ENCODE measurements at regions not wholly inside any gene's neighbourhood (a gene's known extent, or its start where the extent isn't known, plus 50 kb on each side); places are given as distances from the start of the nearest gene placed in this dataset.

- no peak for DNase-seq (ENCODE audit: low read depth)
- TF ChIP-seq CTCF (IDR thresholded peaks at IDR 0.05; ENCODE audit: control insufficient read depth, insufficient read depth, low read depth, low read length, missing control alignments), result no peak
- H3K4me3 ChIP-seq (ENCODE audit: control insufficient read depth, low read depth, low read length), result no peak overlapping the region
Observed at GRCh38 chr12:127060310-127060847, 1206.6 kb upstream of the TMEM132C start.

- TF ChIP-seq CTCF (IDR thresholded peaks at IDR 0.05; ENCODE audit: control insufficient read depth, insufficient read depth, low read depth, low read length, missing control alignments), result no peak
- H3K4me3 ChIP-seq (ENCODE audit: control insufficient read depth, low read depth, low read length), result no peak overlapping the region
- DNase-seq (ENCODE audit: low read depth), result no peak
Observed at GRCh38 chr12:127060933-127061332, 1206.0 kb upstream of the TMEM132C start.

DNA sequence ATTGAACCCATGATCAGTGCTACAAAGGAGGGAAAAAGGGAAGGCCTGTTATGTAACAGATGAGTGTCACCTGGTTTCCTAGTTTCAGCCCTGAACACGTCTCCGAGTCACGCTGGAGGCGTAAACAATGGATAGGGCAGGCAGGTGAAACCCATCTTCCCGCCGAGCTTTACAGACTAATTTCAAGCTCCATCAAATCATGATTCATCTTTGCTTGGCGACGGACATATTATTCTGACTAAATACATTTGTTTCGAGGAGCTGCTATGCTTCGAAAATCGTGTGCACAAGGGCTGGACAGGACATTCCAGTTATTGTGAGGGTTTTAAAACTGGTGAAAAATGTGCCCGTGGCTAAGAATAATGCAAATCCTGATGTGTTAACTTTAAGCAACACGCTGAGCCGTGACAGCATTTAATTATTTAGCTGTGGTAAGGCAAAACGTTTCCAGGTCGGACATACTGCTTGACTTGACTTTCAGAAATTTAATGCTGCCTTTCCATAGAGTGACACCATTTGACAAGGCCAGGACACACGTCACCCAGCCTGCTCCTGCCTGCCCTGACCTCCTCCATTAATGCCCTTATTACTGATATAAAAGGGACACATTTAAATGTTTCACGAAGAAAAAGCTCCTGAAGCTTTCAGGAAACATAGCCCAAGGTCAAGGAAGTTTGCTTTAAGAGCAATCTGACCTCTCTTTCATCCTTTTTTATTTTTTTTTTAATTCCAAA is 1203.5 kb upstream of the TMEM132C start:
- no peak for TF ChIP-seq CTCF (IDR thresholded peaks at IDR 0.05; ENCODE audit: control insufficient read depth, insufficient read depth, low read depth, low read length, missing control alignments)
- no peak overlapping the region for H3K4me3 ChIP-seq (ENCODE audit: control insufficient read depth, low read depth, low read length)
- no peak for DNase-seq (ENCODE audit: low read depth)

DNA sequence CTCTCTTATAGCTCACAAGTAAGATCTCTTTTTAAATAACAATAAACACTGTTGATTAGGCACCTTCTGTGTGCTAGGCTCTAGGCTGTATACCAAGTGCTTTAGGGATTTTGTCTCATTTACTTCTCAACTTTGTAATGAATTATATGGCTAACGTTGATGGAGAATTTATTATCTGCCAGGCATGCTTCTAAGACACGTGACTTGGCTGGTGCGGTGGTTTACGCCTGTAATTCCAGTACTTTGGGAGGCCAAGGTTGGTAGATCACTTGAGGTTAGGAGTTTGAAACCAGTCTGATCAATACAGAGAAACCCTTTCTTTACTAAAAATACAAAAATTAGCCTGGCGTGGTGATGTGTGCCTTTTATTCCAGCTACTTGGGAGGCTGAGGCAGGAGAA is 1202.8 kb upstream of the TMEM132C start:
- no peak overlapping the region for H3K4me3 ChIP-seq (ENCODE audit: control insufficient read depth, low read depth, low read length)
- no peak for TF ChIP-seq CTCF (IDR thresholded peaks at IDR 0.05; ENCODE audit: control insufficient read depth, insufficient read depth, low read depth, low read length, missing control alignments)
- DNase-seq (ENCODE audit: low read depth), result no peak

- TF ChIP-seq CTCF (IDR thresholded peaks at IDR 0.05; ENCODE audit: control insufficient read depth, insufficient read depth, low read depth, low read length, missing control alignments), result no peak
- DNase-seq (ENCODE audit: low read depth), result no peak
- no peak overlapping the region for H3K4me3 ChIP-seq (ENCODE audit: control insufficient read depth, low read depth, low read length)
Observed at GRCh38 chr12:127065595-127065994, 1201.4 kb upstream of the TMEM132C start.

GRCh38 chr12:127070515-127071157 is 1196.3 kb upstream of the TMEM132C start:
- no peak overlapping the region for H3K4me3 ChIP-seq (ENCODE audit: control insufficient read depth, low read depth, low read length)
- DNase-seq (ENCODE audit: low read depth), result no peak
- TF ChIP-seq CTCF (IDR thresholded peaks at IDR 0.05; ENCODE audit: control insufficient read depth, insufficient read depth, low read depth, low read length, missing control alignments), result no peak
